Left kidney (tissue), 1 donor: ENCODE measurements at regions not wholly inside any gene's neighbourhood (a gene's known extent, or its start where the extent isn't known, plus 50 kb on each side); places are given as distances from the start of the nearest gene placed in this dataset.
"Not testable (repeated sequence)": the region's sequence is repeated elsewhere in the genome, so short reads cannot be mapped to it uniquely, and the experiment has no call there.

ENCODE experiments used
- DNase-seq: peaks from one replicate; pipeline ENCODE4 v3.0.0-alpha.2; 2013

- DNase-seq, result no peak
Measured at GRCh38 chr16:55072976-55073375, 142.3 kb downstream of the IRX5 start.

DNA sequence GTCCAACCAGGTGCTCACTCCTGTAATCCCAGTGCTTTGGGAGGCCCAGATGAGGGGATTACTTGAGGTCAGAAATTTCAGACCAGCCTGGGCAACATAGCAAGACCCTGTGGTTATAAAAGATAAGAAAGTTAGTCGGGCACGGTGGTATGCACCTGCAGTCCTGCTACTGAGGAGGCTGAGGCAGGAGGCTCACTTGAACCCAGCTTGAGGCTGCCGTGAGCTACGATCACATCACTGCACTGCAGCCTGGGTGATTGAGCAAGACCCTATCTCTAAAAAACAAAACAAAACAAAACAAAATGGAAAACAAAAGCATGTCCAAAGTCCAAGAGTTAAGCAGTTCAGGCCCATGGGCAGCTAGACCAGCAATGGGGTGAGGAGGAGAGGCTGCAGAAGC is 143.2 kb downstream of the IRX5 start:
- DNase-seq, result no peak

GRCh38 chr16:55075208-55075607 is 144.5 kb downstream of the IRX5 start:
- not testable (repeated sequence) for DNase-seq

GRCh38 chr16:55076053-55076452 is 145.4 kb downstream of the IRX5 start:
- no peak for DNase-seq

DNA sequence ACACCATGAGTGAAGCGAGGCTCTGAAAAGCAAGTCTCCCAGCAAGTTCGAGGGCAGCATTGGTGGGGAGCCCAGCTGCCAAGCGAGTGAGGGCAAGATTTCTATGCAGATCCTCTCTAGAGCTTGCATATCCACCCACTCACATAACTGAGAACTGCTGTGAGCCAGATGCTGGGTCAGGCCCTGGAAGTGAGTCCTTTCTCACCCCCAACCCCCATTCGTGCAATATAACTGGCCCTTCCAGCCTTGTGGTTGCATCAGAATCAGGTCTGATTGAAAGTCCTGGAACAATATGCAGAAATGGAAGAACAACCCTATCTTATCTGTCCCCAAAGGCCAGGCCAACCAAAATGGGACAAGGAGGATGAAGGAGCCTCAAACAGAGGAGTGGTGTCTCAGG is 146.6 kb downstream of the IRX5 start:
- DNase-seq, result no peak

DNA sequence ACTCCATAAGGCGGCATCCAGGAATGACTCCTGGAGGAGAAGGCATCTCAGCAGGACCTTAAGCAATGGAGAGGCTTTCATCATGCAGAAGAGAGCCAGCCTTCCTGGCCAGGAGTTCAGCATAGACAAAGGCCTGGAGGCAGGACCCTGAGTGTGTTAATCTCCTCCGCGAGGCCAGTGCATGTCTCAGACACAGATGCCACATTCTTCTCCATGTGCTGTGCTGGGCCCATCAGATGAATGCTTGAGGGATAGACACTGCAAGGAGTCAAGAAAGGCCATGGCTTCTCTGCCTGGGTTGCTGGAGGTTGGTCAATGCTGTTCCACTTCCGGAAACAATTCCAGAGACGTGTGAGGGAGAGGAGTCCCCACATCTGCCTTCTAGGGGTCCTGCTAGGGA is 147.5 kb downstream of the IRX5 start:
- no peak for DNase-seq

DNA sequence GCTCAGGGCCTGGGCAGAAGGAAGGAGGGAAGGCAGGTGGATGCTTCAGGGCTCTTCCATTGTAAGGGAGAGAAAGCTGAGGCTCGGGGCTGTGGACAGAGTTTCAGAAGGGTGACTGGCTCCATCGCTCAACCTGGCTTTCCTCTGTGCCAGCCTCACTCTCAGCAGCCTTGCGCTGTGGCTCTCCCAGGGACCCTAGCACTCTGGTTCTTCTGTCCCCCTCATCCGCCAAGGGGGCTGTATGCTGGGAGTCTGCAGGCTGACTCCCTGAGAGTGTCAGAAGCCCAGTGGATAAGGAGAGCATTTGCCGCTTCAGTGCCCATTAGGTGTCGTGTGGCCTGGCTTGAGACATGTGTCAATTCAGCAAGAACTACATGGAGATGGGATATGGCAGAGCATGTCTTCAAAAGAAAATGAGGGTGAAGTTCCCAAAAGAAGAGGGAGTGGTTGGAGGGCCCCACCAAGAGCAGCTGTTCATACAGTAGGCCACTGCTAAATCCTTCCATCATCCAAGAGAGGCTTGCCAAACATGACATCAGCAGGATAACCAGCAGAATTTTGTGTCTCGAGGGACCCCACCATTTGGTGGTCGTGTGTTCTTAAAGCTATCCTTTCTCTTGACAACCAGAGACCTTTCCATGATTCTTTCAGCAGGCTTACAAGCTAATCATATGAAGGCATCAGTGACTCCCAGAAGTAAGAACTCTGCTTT is 148.2 kb downstream of the IRX5 start:
- no peak for DNase-seq

DNA sequence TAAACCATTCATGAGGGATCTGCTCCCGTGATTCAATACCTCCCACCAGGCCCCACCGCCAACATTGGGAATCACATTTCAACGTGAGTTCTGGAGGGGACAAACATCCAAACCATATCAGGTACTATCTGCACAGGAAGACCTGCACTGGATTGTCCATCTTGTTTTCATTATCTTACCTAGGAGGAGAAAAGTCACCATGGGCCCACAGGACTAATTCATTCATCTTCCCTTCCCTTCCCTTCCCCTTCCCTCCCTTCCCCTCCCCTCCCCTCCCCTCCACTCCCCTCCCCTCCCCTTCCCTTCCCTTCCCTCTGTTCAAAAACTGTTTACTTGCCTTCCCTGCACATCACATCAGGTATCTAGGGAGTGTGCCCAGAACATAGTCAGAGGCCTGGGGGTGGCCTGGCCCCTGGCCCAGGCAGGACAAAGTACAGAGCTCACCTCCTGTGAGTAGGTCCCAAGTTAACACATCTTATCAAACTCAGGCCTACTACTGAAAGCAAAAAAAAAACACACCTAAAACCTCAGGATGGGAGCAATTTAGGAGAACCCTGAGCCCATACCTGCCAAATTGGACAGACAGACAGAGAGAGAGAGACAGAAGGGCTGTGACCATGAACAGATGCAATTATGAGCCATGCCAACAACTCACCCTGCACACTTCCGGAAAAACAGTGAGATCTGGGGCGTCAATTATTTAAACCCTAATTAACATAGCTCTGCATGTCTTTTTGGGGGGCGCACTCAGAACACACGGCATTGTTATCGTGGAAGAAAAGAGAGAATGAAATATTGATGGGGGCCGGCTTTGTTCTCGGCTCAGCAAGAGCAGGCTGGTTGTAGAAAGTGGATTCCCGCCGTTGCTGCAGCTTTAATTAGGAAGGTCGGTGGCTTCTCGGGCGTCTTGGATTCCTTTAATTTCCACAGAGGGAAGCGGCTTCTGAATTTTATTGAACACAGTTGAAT is 151.2 kb downstream of the IRX5 start:
- DNase-seq, result no peak

- DNase-seq, result no peak
Measured at GRCh38 chr16:55082591-55082976, 151.9 kb downstream of the IRX5 start.

- DNase-seq, result no peak
Measured at GRCh38 chr16:55083052-55083451, 152.4 kb downstream of the IRX5 start.

DNA sequence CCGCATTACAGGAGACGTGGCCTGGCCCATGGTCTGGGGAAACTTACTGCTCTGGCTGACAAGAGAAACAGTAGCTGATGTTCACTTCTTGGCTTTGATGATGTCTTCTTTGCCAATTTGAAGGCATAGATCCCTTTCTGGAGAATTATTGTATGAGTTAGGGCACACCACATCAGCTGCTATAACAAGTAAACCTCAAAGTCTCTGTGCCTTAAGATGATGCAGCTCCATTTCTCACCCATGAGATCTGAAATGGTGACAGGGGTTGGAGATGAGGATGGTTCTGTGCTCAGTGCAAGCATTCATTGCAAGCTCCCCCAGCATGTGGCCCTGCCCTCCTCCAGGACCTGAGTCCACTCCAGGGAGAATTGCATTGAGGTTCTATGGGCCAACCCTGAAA is 157.4 kb downstream of the IRX5 start:
- DNase-seq, result no peak

GRCh38 chr16:55089600-55089999 is 158.9 kb downstream of the IRX5 start:
- no peak for DNase-seq

DNA sequence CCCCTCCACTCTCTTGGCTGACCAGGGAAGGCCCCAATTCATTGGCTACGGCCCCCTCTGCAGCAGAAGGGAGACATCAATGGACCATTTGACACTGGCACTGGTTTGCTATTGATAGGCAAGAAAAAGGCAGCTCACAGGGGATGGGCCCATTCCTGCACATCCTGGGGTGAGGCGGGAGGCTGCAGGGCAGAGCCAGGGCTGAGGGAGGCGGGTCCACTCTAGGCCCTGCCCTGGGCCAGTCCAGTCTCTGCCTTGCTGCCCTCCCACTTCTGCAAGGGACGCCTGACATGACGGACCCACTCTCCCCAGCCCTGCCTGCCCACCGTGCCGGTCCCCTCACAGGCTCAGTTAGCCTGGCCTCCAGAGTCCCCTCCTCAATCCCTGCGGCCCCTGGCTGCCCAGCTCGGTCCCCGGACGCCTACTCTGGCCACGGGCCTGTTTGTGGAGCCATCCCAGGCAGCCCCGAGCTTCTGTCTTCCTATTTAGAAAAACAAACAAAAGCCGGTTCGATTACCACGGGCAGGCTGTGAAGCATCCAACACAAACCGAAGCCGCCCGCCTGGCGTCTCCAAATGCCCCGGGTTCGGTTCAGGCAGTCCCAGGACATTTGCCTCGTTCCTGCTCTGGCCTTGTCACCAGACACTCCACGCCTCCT is 160.7 kb downstream of the IRX5 start:
- no peak for DNase-seq

DNA sequence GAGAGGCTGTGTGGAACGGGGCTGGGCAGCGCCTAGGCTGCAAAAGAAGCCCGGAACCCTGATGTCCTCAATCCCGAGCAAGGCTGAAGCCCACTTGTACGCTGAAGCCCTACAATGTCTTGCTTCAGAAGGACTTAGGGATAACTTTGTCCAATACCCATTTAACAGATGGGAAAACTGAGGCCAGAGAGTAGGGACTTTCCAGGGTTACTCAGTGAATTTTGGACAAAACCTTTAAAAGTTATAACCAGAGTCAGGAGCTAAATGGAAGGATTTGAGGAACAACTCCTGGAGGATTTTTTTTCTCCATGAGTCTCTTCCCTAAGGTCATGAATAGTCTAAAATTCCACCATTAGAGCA is 161.2 kb downstream of the IRX5 start:
- no peak for DNase-seq

- DNase-seq, result no peak
Measured at GRCh38 chr16:55100100-55100499, 169.4 kb downstream of the IRX5 start.

GRCh38 chr16:55101026-55101425 is 170.4 kb downstream of the IRX5 start:
- DNase-seq, result no peak

DNA sequence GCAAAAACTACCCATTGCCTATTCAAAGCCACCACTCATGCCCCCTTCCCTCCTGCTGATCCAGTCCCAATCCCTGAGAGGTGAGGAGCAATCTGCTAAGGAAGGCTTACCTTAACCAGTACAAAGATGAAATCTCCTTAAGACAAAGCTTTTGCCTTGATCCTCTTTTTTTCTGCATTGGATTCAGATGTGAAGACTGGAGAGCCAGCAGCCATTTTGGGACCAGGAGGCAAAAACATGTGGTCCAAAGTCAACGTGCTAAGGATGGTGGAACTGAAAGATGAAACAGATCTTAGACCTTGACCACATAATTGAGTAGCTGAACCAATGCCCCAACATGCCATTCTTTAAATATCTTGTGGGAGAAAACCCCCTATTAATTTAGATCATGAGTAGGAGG is 171.4 kb downstream of the IRX5 start:
- no peak for DNase-seq

DNA sequence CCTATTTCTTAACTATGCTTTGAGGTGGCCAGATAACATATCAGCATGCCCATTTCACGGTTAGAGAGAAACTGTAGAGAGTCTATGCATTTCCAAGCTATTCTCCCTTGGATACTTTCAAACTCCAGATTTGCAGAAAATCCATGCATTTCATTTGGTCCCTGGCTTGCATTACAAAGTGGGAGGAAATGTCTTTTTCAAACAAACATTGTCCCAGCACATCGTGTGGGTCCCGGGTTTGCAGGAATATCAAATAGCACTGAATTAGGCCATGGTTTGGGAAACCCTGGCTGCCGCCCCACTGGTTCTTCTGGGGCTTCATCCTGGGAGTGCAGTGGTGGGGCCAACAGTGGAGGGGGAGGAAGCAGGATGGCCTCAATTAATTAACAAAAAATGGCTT is 171.9 kb downstream of the IRX5 start:
- no peak for DNase-seq

- no peak for DNase-seq
Measured at GRCh38 chr16:55107851-55108250, 177.2 kb downstream of the IRX5 start.

DNA sequence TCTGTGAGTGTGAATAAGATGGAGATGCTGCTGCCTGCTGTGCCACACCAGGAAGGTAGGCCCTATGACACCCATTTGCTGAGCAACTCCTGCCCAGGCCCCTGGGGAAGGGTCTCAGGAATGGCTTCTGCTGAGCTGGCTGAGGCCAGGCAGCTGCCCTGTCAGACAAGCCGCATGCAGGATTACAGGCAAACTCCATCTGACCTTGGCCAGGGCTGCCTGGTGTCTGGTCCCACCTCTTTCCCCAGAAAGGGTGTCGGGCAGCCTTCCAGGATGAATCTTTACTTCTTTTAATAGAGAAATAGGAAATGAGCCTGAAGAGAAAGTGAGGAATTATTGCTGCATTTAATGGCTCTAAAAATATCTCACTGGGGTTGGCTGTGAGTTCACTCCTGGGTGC is 182.5 kb downstream of the IRX5 start:
- no peak for DNase-seq

- no peak for DNase-seq
Measured at GRCh38 chr16:55115506-55115905, 184.8 kb downstream of the IRX5 start.

- no peak for DNase-seq
Measured at GRCh38 chr16:55116165-55116920, 185.7 kb downstream of the IRX5 start.
